H54 (cell line): ENCODE measurements at regions not wholly inside any gene's neighbourhood (a gene's known extent, or its start where the extent isn't known, plus 50 kb on each side); places are given as distances from the start of the nearest gene placed in this dataset.

Source experiments
- DNase-seq: peaks from one replicate; pipeline ENCODE4 v3.0.0; 2011; ENCODE audit warnings: low spot score, mixed read lengths; ENCODE audit not compliant: insufficient read length
- FAIRE-seq: peaks from 3 replicates; lab custom pipeline; 2011; peaks lifted over from hg19 to GRCh38; lab: Jason Lieb, UNC
- POLR2A ChIP-seq: IDR thresholded peaks from 2 replicates; pipeline ENCODE4 v1.6.1; 2011; ENCODE audit warnings: low read depth, mild to moderate bottlenecking, low read length

DNA sequence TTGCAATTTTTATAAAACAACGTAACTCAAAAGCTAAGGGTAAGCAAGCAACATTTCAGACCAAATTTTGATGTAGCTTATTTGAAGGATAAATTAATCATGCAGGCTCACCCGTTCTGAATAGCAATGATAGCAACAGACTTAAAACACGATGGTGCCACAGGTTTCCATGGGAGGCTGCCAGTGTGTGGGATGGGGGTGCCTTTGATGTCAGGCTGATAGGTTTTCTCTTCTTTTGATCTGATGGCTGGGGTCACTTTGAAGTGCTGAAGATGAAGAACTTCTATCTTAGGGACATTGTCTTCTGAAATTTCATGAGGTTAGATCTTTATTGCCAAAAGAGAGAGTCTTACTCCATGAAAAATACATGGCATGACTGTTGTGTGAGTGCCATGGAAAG lies 206.8 kb downstream of the LPIN1 start:
- TF ChIP-seq POLR2A: no peak
- FAIRE-seq: no peak
- no peak for DNase-seq

DNA sequence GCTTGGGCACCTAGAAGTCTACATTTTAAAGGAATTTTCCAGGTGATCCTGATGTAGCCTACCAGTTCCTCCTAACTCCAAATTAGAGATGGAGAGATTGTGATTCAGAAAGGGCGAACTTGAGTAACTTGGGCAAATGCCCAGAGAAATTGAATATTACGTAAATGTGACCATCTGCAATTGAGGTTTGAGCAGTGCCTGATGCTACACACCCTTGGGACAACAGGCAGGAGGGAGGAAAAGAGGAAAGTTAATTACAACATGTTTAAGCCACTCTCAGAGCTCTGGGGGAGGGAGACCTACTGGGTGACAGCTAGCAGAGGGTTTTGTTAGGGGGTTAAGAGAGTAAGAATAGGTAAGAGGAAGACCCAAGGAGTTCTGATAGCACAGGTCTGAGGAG lies 208.9 kb downstream of the LPIN1 start:
- FAIRE-seq (no peak), DNase-seq (no peak)
- TF ChIP-seq POLR2A: no peak

DNA sequence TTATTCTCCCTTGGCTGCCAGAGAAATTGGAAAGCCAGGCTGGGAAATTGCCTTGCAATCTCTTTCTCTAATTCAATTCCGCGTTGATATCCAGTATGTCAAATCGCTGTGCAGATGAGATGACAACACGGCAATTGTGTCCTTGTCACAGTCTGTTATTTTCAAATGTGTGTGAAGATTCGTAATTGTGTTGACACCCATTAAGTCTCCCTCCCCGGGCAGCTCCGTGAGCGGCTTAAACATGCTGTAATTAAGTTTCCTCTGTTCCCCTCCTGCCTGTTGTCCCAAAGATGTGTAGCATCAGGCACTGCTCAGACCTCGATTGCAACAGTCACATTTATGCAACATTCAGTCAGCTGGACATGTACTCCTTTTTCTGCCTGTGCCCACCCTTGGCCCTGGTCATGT lies 209.5 kb downstream of the LPIN1 start:
- TF ChIP-seq POLR2A: no peak
- DNase-seq (no peak), FAIRE-seq (no peak)

DNA sequence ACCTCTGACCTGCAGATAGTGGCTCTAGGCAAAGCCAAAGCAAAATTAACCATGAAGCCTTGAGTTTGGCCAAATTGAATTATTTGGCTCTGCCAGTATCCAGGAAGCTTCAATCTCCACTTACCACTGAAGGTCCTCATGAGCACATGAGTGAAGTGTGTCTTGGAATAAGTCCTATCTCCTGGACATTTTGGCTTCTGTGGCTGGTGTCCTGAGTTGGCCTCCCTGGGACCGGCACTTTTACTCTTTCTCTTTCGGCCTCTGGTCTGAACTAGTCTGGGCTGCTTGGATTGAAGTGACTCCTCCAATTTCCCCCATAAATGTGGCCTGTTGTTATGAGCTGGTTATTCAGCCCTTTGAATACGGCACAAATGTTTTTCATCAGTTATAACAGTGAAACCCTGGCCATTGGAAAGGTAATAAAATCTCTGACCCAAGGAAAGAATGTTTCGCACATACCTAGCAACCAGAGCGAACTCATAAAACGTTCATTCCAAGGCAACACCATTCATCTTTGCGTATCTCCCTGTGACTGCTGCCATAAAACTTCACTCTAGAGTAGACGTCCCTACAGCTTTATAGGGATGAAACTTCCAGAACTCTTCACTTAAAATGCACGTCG lies 216.4 kb downstream of the LPIN1 start:
- TF ChIP-seq POLR2A: no peak
- FAIRE-seq (no peak), DNase-seq (no peak)

DNA sequence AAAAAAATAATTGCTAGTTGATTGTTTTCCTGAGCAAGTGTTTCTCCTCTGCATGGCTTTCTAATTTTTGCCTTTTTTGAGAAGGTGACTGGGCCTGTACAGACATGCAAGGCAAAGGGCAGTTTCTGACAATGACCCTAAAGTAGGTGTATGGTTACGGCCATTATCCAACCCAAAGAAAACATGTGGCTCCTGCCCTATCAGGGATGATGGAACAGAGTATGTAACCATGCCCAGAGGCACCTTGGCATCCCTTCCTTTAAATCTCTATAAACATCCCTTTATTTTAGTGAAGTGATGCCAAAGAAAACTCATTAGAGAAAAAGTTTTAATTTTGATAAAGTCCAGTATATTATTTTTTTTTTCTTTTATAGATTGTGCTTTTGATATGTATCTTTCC lies 217.5 kb downstream of the LPIN1 start:
- TF ChIP-seq POLR2A: no peak
- FAIRE-seq: no peak
- DNase-seq: no peak

DNA sequence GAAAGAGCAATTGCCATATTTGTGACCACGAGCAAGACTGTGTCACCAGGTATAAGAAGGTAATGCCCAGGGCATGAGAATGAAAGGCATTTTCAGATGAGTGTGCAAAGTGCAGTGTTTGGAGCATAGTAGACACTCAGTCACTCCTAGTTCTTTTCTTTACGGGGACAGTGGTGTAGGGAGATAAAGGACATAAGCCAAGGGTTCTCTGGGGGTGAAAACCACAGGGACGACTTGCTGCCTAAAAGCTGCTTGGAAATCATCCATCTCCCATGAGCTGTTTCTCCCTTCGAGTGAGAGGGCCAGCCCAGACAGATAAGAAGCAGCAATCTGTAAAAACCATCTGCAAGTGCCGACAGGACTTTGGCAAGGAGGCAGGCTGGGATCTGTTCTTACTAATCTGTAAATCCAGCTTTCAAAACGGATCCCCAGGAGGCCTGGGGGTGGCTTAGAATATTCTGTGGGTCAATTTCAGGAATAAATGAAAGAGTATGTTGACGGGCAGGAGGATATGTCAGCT lies 221.6 kb downstream of the LPIN1 start:
- FAIRE-seq: no peak
- DNase-seq: no peak
- no peak for TF ChIP-seq POLR2A

DNA sequence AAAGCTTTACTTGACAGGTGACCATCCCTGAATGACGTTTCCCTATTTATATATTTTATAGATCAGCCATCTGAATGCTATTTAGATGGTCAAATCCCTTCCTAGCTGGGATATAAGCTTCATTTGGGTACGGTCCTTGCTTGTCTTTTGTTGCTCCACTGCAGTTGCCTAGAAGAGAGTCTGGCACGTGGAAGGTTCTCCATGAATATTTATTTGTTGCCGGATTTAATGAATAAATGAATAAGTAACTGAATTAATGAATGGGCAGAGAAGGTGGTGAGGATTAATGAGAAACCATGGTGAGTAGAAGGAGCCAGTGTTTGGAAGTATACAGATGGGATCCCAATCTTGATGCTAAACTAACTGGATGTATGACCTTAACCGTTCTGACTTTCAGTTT lies 222.1 kb downstream of the LPIN1 start:
- FAIRE-seq (no peak), DNase-seq (no peak)
- no peak for TF ChIP-seq POLR2A

DNA sequence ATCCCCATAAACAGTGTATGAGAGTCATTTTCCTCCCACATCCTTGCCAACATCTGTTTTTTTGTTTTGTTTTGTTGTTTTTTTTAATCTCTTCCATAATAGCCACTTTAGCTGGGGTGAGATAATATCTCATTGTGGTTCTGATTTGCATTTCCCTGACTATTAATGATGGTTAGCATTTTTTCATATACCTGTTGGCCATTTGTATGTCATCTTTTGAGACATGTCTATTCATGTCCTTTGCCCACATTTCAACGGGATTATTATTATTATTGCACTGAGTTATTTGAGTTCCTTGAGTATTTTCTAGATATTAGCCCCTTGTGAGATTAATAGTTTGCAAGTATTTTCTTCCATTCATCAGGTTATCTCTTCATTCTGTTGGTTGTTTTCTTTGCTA lies 223.3 kb downstream of the LPIN1 start:
- no peak for FAIRE-seq
- TF ChIP-seq POLR2A: no peak

DNA sequence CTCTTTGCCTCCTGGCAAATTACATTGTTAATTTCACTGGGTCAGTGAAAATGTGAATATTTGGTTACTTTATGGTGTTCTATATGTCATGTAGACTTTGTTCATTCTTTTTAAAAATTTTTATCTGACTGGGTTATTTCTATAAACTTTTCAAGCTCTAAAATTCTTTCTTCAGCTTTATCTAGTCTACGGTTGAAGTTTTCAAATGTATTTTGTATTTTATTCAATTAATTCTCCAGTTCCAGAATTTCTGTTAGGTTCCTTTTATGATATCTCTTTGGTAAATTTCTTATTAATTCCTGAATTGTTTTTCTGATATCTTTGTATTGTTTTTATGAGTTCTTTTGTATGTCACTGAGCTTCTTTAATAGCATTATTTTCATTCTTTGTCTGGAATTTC lies 228.1 kb downstream of the LPIN1 start:
- DNase-seq (no peak), FAIRE-seq (no peak)
- no peak for TF ChIP-seq POLR2A

More for the DNA sequence above, 223.3 kb downstream of the LPIN1 start:
- no peak for DNase-seq

DNA sequence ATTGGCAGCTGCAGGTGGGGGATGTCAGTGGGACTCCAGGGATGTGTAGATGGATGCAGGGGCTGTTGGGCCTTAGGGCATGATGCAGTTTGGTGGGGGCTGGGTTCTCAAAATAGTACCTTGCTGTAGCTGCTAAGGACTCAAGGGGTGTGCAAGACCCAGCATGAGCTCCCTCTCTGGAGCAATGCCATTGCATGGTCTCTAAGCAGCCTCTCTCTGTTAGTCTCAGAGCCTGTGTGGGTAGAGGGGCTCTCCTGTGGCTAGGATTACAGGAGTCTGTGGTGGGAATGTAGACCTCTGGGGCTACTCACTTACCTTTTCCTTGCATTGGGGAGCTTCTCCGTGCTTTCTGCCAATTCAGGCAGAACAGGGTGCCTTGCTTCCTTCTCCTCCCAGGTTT lies 228.9 kb downstream of the LPIN1 start:
- DNase-seq (no peak), FAIRE-seq (no peak)
- TF ChIP-seq POLR2A: no peak

DNA sequence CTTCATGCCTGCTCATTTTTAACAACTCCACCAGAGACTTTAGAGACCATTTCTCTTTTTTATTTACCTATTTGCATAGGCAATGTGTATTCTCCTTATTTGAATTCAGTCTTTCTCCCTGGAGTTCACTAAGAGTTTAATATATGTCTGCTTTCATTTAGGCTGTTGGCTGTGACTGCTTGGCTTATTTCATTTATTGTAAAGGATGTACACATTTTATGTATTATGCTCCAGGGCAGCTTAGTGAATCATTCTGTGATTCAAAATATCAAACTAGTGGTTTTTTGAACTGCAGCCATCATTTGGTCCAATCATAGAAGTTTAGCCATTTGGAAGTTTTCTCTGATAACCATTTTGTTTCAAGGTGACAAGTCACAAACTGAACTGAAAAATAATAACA lies 229.6 kb downstream of the LPIN1 start:
- DNase-seq (no peak), FAIRE-seq (no peak)
- TF ChIP-seq POLR2A: no peak

DNA sequence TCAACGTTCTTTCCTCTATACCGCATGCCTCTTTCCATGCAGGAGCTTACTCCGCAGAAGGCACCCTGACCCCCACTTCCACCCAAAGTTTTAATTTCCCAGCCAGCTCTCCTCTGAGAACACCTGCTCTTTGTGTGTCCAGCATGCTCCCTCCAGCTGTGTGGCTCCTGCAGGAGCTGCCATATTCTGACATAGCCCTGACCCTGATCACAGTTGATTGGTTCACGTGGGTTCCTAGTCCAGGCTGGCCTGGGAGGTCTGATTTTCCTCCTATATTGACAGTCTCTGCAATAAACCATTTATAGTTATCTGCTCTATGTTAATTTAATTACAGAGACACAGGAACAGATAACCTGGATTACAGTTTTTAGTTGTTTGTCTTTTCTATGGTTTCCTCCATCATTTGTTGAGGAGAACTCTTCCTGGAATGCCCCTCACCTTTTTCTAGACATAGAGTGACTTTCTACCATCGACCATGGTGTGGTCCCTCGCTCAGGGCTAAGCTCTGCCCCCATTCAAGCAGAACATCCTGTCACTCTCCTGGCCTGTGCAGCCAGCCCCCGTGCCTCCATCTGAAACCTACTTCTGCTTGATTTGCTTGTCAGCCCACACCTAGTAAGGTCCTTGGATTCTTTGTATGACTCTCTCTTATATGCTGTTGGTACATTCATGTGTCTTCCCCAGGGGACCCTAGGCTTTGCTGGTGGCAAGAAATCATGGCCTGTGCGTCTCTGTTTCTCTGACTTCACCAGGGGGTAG lies 231.5 kb downstream of the LPIN1 start:
- FAIRE-seq (no peak), DNase-seq (no peak)
- TF ChIP-seq POLR2A: no peak

DNA sequence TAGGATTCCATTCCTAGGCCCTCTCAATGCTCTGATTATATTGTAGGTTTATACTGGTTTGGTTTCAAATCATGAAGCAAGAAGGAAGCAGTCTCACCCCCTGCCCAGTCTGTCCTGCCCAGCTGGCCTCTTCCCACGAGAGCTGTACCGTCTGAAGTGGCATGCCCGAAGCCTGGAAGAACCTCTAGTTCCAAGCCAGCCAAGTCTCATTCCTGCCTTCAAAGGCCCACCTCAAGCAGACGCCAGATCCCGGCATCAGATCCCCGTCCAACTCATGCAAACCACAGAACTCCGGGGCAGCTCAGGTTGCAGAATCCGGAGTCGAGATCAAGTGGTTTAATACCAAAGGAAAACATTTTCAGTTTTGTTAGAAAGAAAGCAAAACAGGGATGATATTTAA lies 234.4 kb downstream of the LPIN1 start:
- FAIRE-seq (no peak), DNase-seq (no peak)
- TF ChIP-seq POLR2A: no peak

DNA sequence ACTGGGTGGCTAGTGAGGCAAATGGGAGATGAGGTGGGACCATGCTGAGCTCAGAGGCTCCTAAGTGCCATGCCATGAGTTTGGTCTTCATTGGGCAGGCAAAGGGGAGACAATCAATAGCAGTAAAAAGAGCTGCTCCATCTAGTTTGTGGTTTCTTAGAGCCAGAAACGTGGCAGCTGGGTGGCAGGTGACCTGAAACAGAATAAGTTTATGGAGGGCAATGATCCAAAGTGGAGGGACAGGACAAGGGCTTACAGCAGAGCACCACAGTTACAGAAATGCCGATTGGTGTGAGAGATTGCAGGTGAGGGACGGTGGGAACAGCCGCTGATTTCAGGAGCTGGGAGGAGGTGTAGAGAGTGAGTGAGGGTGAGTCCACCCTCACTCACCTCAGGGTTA lies 237.0 kb downstream of the LPIN1 start:
- TF ChIP-seq POLR2A: no peak
- FAIRE-seq: no peak
- DNase-seq: no peak

DNA sequence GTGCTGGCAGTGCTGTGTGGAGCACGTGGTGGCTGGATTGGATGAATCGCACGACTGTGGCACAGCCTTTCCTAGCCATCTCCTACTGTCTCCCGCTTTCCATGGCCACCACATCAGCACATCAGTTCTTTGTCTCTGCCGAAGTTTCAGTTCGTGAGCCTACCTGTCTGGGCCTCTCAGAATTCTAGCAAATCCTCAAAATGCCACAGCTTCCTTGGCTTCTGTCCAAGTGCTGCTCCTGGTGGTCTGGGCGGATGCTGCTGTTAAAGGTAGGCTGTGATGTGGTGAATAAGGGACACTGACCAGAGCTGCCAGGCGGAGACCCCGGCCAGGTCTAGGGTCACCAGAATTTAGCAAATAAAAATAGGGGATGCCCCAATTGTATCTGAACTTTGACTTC lies 237.4 kb downstream of the LPIN1 start:
- FAIRE-seq (no peak), DNase-seq (no peak)
- no peak for TF ChIP-seq POLR2A
